ENCODE measurements at regions not wholly inside any gene's neighbourhood (a gene's known extent, or its start where the extent isn't known, plus 50 kb on each side); places are given as distances from the start of the nearest gene placed in this dataset.

- TF ChIP-seq YY1 (IDR thresholded peaks at IDR 0.05; ENCODE audit: insufficient read depth, insufficient read length), result no peak
- no peak for TF ChIP-seq ZNF274 (IDR thresholded peaks at IDR 0.05; ENCODE audit: low read depth, low read length)
Observed at GRCh38 chr14:44700184-44700583, 193.1 kb upstream of the FSCB start.

Data from NT2/D1 (cell line).